BJ (cell line): ENCODE measurements at regions not wholly inside any gene's neighbourhood (a gene's known extent, or its start where the extent isn't known, plus 50 kb on each side); places are given as distances from the start of the nearest gene placed in this dataset.
"Not testable (repeated sequence)": the region's sequence is repeated elsewhere in the genome, so short reads cannot be mapped to it uniquely, and the experiment has no call there.

ENCODE experiments used
- CTCF ChIA-PET: fragments of 350-600 bp; formaldehyde crosslinking; extraction: SDS; loops from one replicate; lab custom pipeline; 2021; ENCODE audit warnings: antibody characterized with exemption, inconsistent platforms; lab: Yijun Ruan, JAX
- POLR2A ChIA-PET: fragments of 300-600 bp; sonication (Branson Sonifier 250); formaldehyde crosslinking; extraction: SDS; loops from one replicate; lab custom pipeline; 2021; ENCODE audit warnings: antibody characterized with exemption; lab: Charles Lee
- DNase-seq: peaks from one replicate; pipeline ENCODE4 v3.0.0-alpha.2; 2011; ENCODE audit warnings: low read depth
- H3K27me3 ChIP-seq: 2 replicates; pipeline ENCODE4 v1.6.0; 2011; ENCODE audit warnings: low read length; ENCODE audit not compliant: control insufficient read depth, insufficient read depth
- H3K36me3 ChIP-seq: 2 replicates; pipeline ENCODE4 v1.5.1; 2011; ENCODE audit warnings: low read length; ENCODE audit not compliant: control insufficient read depth, insufficient read depth
- H3K4me3 ChIP-seq: 2 replicates; pipeline ENCODE4 v1.5.1; 2011; ENCODE audit warnings: low read depth, mild to moderate bottlenecking, control low read depth, low read length
- CTCF ChIP-seq: IDR thresholded peaks from 2 replicates; pipeline ENCODE4 v1.5.1; 2011; ENCODE audit warnings: low read depth, mild to moderate bottlenecking, control low read depth, inconsistent platforms, low read length, moderate library complexity; ENCODE audit not compliant: insufficient read depth

- POLR2A ChIA-PET = no interaction called here
- H3K36me3 ChIP-seq = no peaks in the 10 kb centered on the region
- H3K4me3 ChIP-seq = no peak overlapping the region
- CTCF ChIA-PET = no interaction called here
- H3K27me3 ChIP-seq = no peaks in the 10 kb centered on the region
- TF ChIP-seq CTCF = no peak
- DNase-seq = no peak
Observed at GRCh38 chr20:7159903-7160302, 392.4 kb downstream of the BMP2 start.

- CTCF ChIA-PET = no interaction called here
- POLR2A ChIA-PET = no interaction called here
- H3K4me3 ChIP-seq = no peak overlapping the region
- H3K27me3 ChIP-seq = no peaks in the 10 kb centered on the region
- no peaks in the 10 kb centered on the region for H3K36me3 ChIP-seq
- no peak for TF ChIP-seq CTCF
- no peak for DNase-seq
Observed at GRCh38 chr20:7161690-7162089, 394.2 kb downstream of the BMP2 start.

GRCh38 chr20:7171911-7172310, 404.4 kb downstream of the BMP2 start:
- POLR2A ChIA-PET = no interaction called here
- H3K36me3 ChIP-seq = no peaks in the 10 kb centered on the region
- no peak for DNase-seq
- no peaks in the 10 kb centered on the region for H3K27me3 ChIP-seq
- no peak for TF ChIP-seq CTCF
- no peak overlapping the region for H3K4me3 ChIP-seq
- CTCF ChIA-PET = no interaction called here

- CTCF ChIA-PET = no interaction called here
Observed at GRCh38 chr20:7174554-7174953, 407.1 kb downstream of the BMP2 start.

GRCh38 chr20:7175827-7176226, 408.3 kb downstream of the BMP2 start:
- DNase-seq, POLR2A ChIA-PET, CTCF ChIA-PET, H3K4me3 ChIP-seq, H3K27me3 ChIP-seq, H3K36me3 ChIP-seq: not testable (repeated sequence)

More at GRCh38 chr20:7174554-7174953, 407.1 kb downstream of the BMP2 start:
- no peak overlapping the region for H3K4me3 ChIP-seq
- DNase-seq = no peak
- POLR2A ChIA-PET = no interaction called here
- H3K27me3 ChIP-seq = no peaks in the 10 kb centered on the region
- TF ChIP-seq CTCF = no peak
- no peaks in the 10 kb centered on the region for H3K36me3 ChIP-seq

- Histone ChIP-seq H3K36me3 (no peaks in the 10 kb centered on the region), H3K27me3 (no peaks in the 10 kb centered on the region), H3K4me3 (no peak overlapping the region)
- ChIA-PET CTCF (no interaction called here), POLR2A (no interaction called here)
- TF ChIP-seq CTCF = no peak
- no peak for DNase-seq
Observed at GRCh38 chr20:7178004-7178403, 410.5 kb downstream of the BMP2 start.
